HEK293 (cell line): ENCODE measurements at regions not wholly inside any gene's neighbourhood (a gene's known extent, or its start where the extent isn't known, plus 50 kb on each side); places are given as distances from the start of the nearest gene placed in this dataset.

Experiments used
- CTCF ChIA-PET: fragments of 350-600 bp; formaldehyde crosslinking; extraction: SDS; loops from one replicate; lab custom pipeline; 2021; ENCODE audit warnings: antibody characterized with exemption; lab: Yijun Ruan, JAX
- POLR2A ChIA-PET: fragments of 300-600 bp; formaldehyde crosslinking; extraction: SDS; loops from one replicate; lab custom pipeline; 2020; ENCODE audit warnings: antibody characterized with exemption, inconsistent platforms; lab: Yijun Ruan, JAX
- H3K27ac ChIP-seq: fragments of 200-500 bp; sonication (Bioruptor generic); 2 replicates; pipeline ENCODE4 v1.5.1; 2014; ENCODE audit warnings: low read depth, low read length, control low read depth, inconsistent platforms; ENCODE audit errors: extremely low read depth
- H3K36me3 ChIP-seq, 2 experiments: fragments of 200-500 bp in 1 of 2; sonication (Bioruptor generic) in 1 of 2; 1 replicate in 1 of 2; 2 replicates in 1 of 2; pipeline ENCODE4 v1.5.1; 2014 to 2017; ENCODE audit warnings: inconsistent platforms in 2 of 2, low read length in 2 of 2; ENCODE audit not compliant: control insufficient read depth in 2 of 2, insufficient read depth in 1 of 2
- H3K4me1 ChIP-seq: fragments of 200-500 bp; sonication (Bioruptor generic); 2 replicates; pipeline ENCODE4 v1.5.1; 2014; ENCODE audit warnings: mild to moderate bottlenecking, low read length, inconsistent platforms; ENCODE audit not compliant: control insufficient read depth, insufficient read depth
- H3K4me3 ChIP-seq: 2 replicates; pipeline ENCODE4 v1.5.1; 2011; ENCODE audit warnings: low read depth, mild to moderate bottlenecking, control low read depth, low read length, moderate library complexity
- H3K9me3 ChIP-seq: fragments of 200-500 bp; sonication (Bioruptor generic); 2 replicates; pipeline ENCODE4 v1.5.1; 2014; ENCODE audit warnings: low read depth, low read length, inconsistent platforms; ENCODE audit not compliant: control insufficient read depth, insufficient read depth
- BCL11A ChIP-seq: fragments of 450-650 bp; formaldehyde crosslinking; IDR thresholded peaks from 2 replicates; pipeline ENCODE4 v1.5.1; 2016; ENCODE audit warnings: low read depth, missing biosample characterization, missing genetic modification characterization
- GLIS1 ChIP-seq: fragments of 450-650 bp; formaldehyde crosslinking; IDR thresholded peaks from 2 replicates; pipeline ENCODE4 v1.5.1; 2016; ENCODE audit warnings: missing biosample characterization, missing genetic modification characterization
- IKZF3 ChIP-seq: fragments of 450-650 bp; IDR thresholded peaks from 2 replicates; pipeline ENCODE4 v1.5.0; 2018; ENCODE audit warnings: missing biosample characterization, mild to moderate bottlenecking, missing genetic modification characterization, moderate library complexity
- KLF7 ChIP-seq: fragments of 450-650 bp; formaldehyde crosslinking; IDR thresholded peaks from 2 replicates; pipeline ENCODE4 v1.5.1; 2016; ENCODE audit warnings: missing biosample characterization, missing genetic modification characterization, borderline replicate concordance
- ZNF112 ChIP-seq: fragments of 450-650 bp; formaldehyde crosslinking; IDR thresholded peaks from 2 replicates; pipeline ENCODE4 v1.5.0; 2017; ENCODE audit warnings: missing biosample characterization, missing genetic modification characterization
- ZNF133 ChIP-seq: fragments of 450-650 bp; formaldehyde crosslinking; IDR thresholded peaks from 2 replicates; pipeline ENCODE4 v1.5.1; 2016; ENCODE audit warnings: missing biosample characterization, missing genetic modification characterization
- ZNF211 ChIP-seq: fragments of 450-650 bp; formaldehyde crosslinking; IDR thresholded peaks from 2 replicates; pipeline ENCODE4 v1.5.1; 2016; ENCODE audit warnings: low read depth, missing biosample characterization, missing genetic modification characterization
- ZNF223 ChIP-seq: fragments of 450-650 bp; formaldehyde crosslinking; IDR thresholded peaks from 2 replicates; pipeline ENCODE4 v1.5.1; 2016; ENCODE audit warnings: missing biosample characterization, missing genetic modification characterization
- ZNF23 ChIP-seq: fragments of 450-650 bp; formaldehyde crosslinking; IDR thresholded peaks from 2 replicates; pipeline ENCODE4 v1.5.1; 2016; ENCODE audit warnings: missing biosample characterization, missing genetic modification characterization, borderline replicate concordance
- ZNF311 ChIP-seq: fragments of 450-650 bp; formaldehyde crosslinking; IDR thresholded peaks from 2 replicates; pipeline ENCODE4 v1.5.1; 2017; ENCODE audit warnings: missing biosample characterization, missing genetic modification characterization, borderline replicate concordance
- ZNF362 ChIP-seq: fragments of 450-650 bp; formaldehyde crosslinking; IDR thresholded peaks from 2 replicates; pipeline ENCODE4 v1.5.1; 2016; ENCODE audit warnings: missing biosample characterization, missing genetic modification characterization
- ZNF560 ChIP-seq: fragments of 450-650 bp; formaldehyde crosslinking; IDR thresholded peaks from 2 replicates; pipeline ENCODE4 v1.5.1; 2017; ENCODE audit warnings: missing biosample characterization, missing genetic modification characterization, borderline replicate concordance
- ZNF704 ChIP-seq: fragments of 450-650 bp; formaldehyde crosslinking; IDR thresholded peaks from 2 replicates; pipeline ENCODE4 v1.5.1; 2016; ENCODE audit warnings: missing biosample characterization, missing genetic modification characterization
- ZNF785 ChIP-seq: fragments of 450-650 bp; formaldehyde crosslinking; IDR thresholded peaks from 2 replicates; pipeline ENCODE4 v1.5.1; 2016; ENCODE audit warnings: missing biosample characterization, missing genetic modification characterization
- ZNF837 ChIP-seq: fragments of 450-650 bp; formaldehyde crosslinking; IDR thresholded peaks from 2 replicates; pipeline ENCODE4 v1.5.1; 2016; ENCODE audit warnings: missing biosample characterization, missing genetic modification characterization
- ZSCAN23 ChIP-seq: fragments of 450-650 bp; formaldehyde crosslinking; IDR thresholded peaks from 2 replicates; pipeline ENCODE4 v1.5.1; 2016; ENCODE audit warnings: missing biosample characterization, missing genetic modification characterization
- TF ChIP-seq, protein P1 (sequence below): fragments of 450-650 bp; formaldehyde crosslinking; IDR thresholded peaks from 2 replicates; pipeline ENCODE4 v1.5.1; 2016; ENCODE audit warnings: missing biosample characterization, missing genetic modification characterization, borderline replicate concordance
- TF ChIP-seq, protein P2 (sequence below): fragments of 450-650 bp; formaldehyde crosslinking; IDR thresholded peaks from 2 replicates; pipeline ENCODE4 v1.5.1; 2016; ENCODE audit warnings: missing biosample characterization, missing genetic modification characterization

DNA sequence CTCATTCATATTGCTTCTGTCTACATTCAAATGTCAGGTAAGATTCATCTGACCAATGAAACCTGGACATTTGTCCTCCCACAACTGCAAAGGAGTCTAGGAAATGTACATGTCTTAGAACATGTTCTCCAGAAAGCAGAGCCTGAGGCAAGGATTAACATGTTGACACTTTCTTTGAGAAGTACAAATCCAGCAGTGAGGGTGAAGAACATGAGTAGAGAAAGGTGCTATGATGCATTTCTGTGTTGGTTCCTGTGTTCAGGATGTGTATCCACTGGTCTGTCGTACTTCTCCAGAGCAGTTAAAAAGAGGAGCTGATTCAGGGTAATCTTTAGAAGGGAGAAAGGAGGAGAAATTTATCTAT lies 146.0 kb upstream of the AGR3 start:
- no peak overlapping the region for H3K27ac ChIP-seq
- no peaks in the 10 kb centered on the region for H3K4me1 ChIP-seq
- no peak for TF ChIP-seq ZNF704 (tag by site-specific recombination)
- TF ChIP-seq ZNF362 (tag by site-specific recombination), result no peak
- TF ChIP-seq, protein P1, sequence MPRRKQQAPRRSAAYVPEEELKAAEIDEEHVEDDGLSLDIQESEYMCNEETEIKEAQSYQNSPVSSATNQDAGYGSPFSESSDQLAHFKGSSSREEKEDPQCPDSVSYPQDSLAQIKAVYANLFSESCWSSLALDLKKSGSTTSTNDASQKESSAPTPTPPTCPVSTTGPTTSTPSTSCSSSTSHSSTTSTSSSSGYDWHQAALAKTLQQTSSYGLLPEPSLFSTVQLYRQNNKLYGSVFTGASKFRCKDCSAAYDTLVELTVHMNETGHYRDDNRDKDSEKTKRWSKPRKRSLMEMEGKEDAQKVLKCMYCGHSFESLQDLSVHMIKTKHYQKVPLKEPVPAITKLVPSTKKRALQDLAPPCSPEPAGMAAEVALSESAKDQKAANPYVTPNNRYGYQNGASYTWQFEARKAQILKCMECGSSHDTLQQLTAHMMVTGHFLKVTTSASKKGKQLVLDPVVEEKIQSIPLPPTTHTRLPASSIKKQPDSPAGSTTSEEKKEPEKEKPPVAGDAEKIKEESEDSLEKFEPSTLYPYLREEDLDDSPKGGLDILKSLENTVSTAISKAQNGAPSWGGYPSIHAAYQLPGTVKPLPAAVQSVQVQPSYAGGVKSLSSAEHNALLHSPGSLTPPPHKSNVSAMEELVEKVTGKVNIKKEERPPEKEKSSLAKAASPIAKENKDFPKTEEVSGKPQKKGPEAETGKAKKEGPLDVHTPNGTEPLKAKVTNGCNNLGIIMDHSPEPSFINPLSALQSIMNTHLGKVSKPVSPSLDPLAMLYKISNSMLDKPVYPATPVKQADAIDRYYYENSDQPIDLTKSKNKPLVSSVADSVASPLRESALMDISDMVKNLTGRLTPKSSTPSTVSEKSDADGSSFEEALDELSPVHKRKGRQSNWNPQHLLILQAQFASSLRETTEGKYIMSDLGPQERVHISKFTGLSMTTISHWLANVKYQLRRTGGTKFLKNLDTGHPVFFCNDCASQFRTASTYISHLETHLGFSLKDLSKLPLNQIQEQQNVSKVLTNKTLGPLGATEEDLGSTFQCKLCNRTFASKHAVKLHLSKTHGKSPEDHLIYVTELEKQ, result no peak
- TF ChIP-seq, all 188 proteins: peak for 0
- Histone ChIP-seq H3K36me3 (no peaks in the 10 kb centered on the region), H3K9me3 (no peaks in the 10 kb centered on the region), H3K4me3 (no peak overlapping the region)
- ChIA-PET CTCF (interaction anchor here (0.6 kb wide), 2 partner anchors 152 to 1463 kb away, joined by 3 read pairs; no protein-coding TSS in a partner anchor), POLR2A (no interaction called here)

- no peak overlapping the region for H3K4me3 ChIP-seq
- ChIA-PET POLR2A (no interaction called here), CTCF (no interaction called here)
- no peak overlapping the region for H3K27ac ChIP-seq
- H3K36me3 ChIP-seq, result no peaks in the 10 kb centered on the region
- no peaks in the 10 kb centered on the region for H3K9me3 ChIP-seq
- no peaks in the 10 kb centered on the region for H3K4me1 ChIP-seq
- no peak for TF ChIP-seq ZSCAN23 (tag by site-specific recombination)
Observed at GRCh38 chr7:17029150-17029549, 147.4 kb upstream of the AGR3 start.

DNA sequence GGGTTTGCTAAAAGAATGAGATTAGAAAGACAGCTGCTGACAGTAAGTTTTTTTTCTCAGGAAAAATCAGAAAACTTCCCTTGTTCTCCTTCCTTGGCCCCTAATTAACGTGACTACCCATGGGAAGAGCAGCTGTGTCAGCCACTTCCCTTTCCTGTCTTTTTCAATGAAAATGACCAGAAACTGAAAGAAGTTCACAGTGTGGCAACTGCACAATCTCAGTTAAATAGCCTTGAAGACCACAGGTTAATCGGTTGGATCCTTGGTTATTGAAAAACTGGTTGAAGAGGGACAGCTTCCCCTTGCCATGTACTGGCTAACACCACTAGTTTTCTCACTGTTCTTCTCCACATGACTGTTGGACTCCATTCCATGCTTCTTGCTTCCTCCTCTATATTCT lies 148.8 kb upstream of the AGR3 start:
- POLR2A ChIA-PET, result no interaction called here
- H3K4me1 ChIP-seq, result no peaks in the 10 kb centered on the region
- H3K9me3 ChIP-seq, result no peaks in the 10 kb centered on the region
- TF ChIP-seq GLIS1 (tag by site-specific recombination) (no peak), ZNF23 (tag by site-specific recombination) (no peak), ZNF785 (no peak)
- CTCF ChIA-PET, result interaction anchor here (0.7 kb wide), 1 partner anchor 612 kb away, joined by 3 read pairs; no protein-coding TSS in a partner anchor
- H3K27ac ChIP-seq, result no peak overlapping the region
- H3K36me3 ChIP-seq, result no peaks in the 10 kb centered on the region
- H3K4me3 ChIP-seq, result no peak overlapping the region

DNA sequence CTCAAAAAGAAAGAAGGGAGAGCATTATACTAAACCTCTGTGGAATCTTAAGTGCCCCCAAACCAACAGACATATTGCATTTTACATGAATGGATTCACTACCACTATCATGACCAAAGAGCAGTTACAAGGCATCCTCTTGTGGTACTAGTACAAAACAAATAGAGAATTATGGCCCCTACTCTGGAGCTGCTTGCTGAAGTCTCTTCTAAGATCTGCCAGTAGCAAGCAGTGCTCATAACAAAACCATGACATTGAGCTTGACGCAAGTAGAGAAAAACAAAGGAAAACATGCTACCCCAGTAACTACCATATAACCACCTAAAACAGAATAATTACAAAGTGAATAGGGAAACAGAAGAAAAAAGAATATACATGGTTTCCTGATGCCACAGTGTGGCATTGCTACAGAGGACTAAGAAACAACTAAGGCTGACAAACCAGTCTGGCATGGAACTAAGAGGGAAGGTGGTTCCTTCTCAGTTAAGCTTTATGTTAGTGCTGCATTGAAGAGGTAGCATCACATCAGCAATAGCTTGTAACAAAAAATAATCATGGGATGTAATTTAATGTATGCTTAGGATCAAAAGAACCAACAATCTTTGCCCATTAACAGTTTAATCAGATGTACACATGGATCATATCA lies 150.2 kb upstream of the AGR3 start:
- ChIA-PET POLR2A (interaction anchor here (1.6 kb wide), 1 partner anchor 266 kb away, joined by 4 read pairs; the partner anchor contains the start of gene AHR), CTCF (interaction anchor here (1.0 to 1.5 kb wide), 2 partner anchors 23 to 49 kb away, joined by 3 to 7 read pairs; no protein-coding TSS in a partner anchor)
- no peaks in the 10 kb centered on the region for H3K9me3 ChIP-seq
- H3K4me3 ChIP-seq, result no peak overlapping the region
- no peaks in the 10 kb centered on the region for H3K36me3 ChIP-seq
- no peak overlapping the region for H3K27ac ChIP-seq
- H3K4me1 ChIP-seq, result no peaks in the 10 kb centered on the region
- no peak for TF ChIP-seq ZNF837 (tag by site-specific recombination)
- no peak for TF ChIP-seq ZNF211 (tag by site-specific recombination)
- TF ChIP-seq ZNF311 (tag by site-specific recombination), result no peak
- TF ChIP-seq ZNF223 (tag by site-specific recombination), result no peak
- TF ChIP-seq ZNF560 (tag by site-specific recombination), result no peak
- TF ChIP-seq ZNF112 (tag by site-specific recombination), result no peak
- TF ChIP-seq IKZF3 (tag by site-specific recombination), result no peak
- TF ChIP-seq ZNF133, result no peak
- TF ChIP-seq KLF7 (tag by site-specific recombination), result no peak
- TF ChIP-seq, protein P2, sequence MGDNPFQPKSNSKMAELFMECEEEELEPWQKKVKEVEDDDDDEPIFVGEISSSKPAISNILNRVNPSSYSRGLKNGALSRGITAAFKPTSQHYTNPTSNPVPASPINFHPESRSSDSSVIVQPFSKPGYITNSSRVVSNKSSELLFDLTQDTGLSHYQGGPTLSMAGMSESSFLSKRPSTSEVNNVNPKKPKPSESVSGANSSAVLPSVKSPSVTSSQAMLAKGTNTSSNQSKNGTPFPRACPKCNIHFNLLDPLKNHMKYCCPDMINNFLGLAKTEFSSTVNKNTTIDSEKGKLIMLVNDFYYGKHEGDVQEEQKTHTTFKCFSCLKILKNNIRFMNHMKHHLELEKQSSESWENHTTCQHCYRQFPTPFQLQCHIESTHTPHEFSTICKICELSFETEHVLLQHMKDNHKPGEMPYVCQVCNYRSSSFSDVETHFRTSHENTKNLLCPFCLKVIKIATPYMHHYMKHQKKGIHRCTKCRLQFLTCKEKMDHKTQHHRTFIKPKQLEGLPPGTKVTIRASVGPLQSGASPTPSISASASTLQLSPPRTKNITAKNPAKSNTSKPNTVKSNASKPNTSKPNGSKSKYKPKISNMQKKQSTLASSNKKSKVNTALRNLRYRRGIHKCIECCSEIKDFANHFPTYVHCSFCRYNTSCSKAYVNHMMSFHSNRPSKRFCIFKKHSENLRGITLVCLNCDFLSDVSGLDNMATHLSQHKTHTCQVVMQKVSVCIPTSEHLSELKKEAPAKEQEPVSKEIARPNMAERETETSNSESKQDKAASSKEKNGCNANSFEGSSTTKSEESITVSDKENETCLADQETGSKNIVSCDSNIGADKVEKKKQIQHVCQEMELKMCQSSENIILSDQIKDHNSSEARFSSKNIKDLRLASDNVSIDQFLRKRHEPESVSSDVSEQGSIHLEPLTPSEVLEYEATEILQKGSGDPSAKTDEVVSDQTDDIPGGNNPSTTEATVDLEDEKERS (tag by site-specific recombination), result no peak
- TF ChIP-seq BCL11A (tag by site-specific recombination), result no peak
